ENCODE measurements at regions not wholly inside any gene's neighbourhood (a gene's known extent, or its start where the extent isn't known, plus 50 kb on each side); places are given as distances from the start of the nearest gene placed in this dataset.

DNA sequence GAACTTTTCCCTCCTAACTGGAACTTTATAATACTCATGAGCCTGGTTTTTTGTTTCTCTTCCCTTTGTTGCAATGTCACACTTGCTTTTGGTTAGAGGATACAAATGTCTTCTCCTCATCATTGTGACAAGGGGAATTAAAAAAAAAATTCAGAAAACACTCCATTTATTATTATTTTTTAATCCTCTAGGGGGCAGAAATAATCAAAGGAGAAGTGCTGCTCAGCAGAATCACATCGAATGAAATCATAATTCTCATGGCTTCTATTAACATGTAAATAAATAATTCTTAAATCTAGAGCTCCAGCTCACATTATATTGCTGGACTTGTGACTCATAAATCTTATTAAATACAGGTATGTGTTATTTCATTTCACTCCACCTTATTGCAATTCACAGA, 273.8 kb downstream of the TRIB2 start:
- H3K4me3 Mint-ChIP-seq (ENCODE audit: unreplicated experiment) = no peak overlapping the region
- TF ChIP-seq, protein P1, sequence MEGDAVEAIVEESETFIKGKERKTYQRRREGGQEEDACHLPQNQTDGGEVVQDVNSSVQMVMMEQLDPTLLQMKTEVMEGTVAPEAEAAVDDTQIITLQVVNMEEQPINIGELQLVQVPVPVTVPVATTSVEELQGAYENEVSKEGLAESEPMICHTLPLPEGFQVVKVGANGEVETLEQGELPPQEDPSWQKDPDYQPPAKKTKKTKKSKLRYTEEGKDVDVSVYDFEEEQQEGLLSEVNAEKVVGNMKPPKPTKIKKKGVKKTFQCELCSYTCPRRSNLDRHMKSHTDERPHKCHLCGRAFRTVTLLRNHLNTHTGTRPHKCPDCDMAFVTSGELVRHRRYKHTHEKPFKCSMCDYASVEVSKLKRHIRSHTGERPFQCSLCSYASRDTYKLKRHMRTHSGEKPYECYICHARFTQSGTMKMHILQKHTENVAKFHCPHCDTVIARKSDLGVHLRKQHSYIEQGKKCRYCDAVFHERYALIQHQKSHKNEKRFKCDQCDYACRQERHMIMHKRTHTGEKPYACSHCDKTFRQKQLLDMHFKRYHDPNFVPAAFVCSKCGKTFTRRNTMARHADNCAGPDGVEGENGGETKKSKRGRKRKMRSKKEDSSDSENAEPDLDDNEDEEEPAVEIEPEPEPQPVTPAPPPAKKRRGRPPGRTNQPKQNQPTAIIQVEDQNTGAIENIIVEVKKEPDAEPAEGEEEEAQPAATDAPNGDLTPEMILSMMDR (IDR thresholded peaks at IDR 0.05; ENCODE audit: unreplicated experiment) = peak; percentile 24

DNA sequence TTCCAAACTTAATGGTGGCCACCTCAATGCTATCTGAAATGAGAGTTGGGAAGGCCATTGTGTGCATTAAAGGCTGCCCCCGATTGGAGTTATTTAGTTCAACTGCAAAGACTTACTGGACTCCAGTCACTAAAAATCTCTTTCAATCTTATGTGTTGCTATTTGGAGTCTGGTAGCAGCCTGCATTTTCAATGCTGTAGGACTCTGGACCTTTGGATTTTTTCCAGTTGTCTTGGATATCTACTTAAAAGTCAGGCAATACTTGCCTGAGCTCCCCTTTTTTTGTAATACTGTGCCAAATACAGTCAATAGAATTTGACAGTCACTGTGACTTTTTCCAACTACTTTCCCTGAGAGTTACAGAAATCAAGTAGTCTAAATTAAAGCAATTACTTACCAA, 281.9 kb downstream of the TRIB2 start:
- TF ChIP-seq, protein P1 (IDR thresholded peaks at IDR 0.05; ENCODE audit: unreplicated experiment) = no peak
- H3K27ac Mint-ChIP-seq (ENCODE audit: unreplicated experiment) = no peak overlapping the region

More for the DNA sequence above, 273.8 kb downstream of the TRIB2 start:
- Mint-ChIP-seq H3K9me3 (ENCODE audit: unreplicated experiment) (no peaks in the 10 kb centered on the region), H3K27ac (ENCODE audit: unreplicated experiment) (no peak overlapping the region), H3K4me1 (ENCODE audit: unreplicated experiment) (peaks cover 5% of the 10 kb centered on the region), H3K36me3 (ENCODE audit: low read depth, unreplicated experiment) (no peaks in the 10 kb centered on the region), H3K27me3 (ENCODE audit: unreplicated experiment) (peaks cover 1% of the 10 kb centered on the region)
- no peak for DNase-seq (ENCODE audit: low spot score)

DNA sequence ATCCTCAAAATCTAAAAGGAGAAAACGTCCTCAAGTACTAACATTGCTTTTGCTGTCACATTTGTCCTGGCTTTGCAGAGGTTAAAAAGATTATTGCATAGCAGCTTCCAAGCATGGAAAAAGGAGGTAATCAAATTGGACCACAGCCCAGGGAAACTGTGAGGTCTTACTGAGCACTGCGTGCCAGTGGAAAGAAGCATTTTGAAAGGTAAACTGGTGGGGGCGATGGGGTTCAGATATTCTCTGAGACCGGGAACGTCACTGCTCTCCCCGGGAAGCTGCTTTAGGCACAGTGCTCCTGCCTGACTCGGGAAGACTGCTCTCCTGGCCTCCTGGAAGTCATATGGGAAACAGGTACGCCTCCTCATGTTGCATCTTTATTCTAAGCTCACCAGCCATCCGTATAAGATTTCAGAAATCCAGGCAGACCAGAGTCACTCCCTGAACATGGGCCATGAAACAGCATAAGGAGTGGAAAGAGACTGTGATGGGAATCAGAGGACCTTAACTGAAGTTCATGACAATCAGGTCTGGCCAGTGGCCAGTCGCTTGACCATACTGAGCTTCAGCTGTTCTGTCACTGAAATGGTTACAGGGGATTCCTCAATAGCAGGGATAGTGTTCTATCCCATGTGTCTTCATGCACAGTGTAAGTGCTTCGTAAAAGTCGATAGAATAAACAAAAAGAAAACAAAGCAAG, 284.1 kb downstream of the TRIB2 start:
- Mint-ChIP-seq H3K27ac (ENCODE audit: unreplicated experiment) (no peak overlapping the region), H3K4me3 (ENCODE audit: unreplicated experiment) (no peak overlapping the region), H3K27me3 (ENCODE audit: unreplicated experiment) (no peaks in the 10 kb centered on the region), H3K36me3 (ENCODE audit: low read depth, unreplicated experiment) (no peaks in the 10 kb centered on the region), H3K9me3 (ENCODE audit: unreplicated experiment) (no peaks in the 10 kb centered on the region), H3K4me1 (ENCODE audit: unreplicated experiment) (peaks cover 19% of the 10 kb centered on the region)
- DNase-seq (ENCODE audit: low spot score) = no peak
- TF ChIP-seq, protein P1 (IDR thresholded peaks at IDR 0.05; ENCODE audit: unreplicated experiment) = no peak

More for the DNA sequence above, 281.9 kb downstream of the TRIB2 start:
- DNase-seq (ENCODE audit: low spot score) = no peak
- no peak overlapping the region for H3K4me3 Mint-ChIP-seq (ENCODE audit: unreplicated experiment)
- no peaks in the 10 kb centered on the region for H3K36me3 Mint-ChIP-seq (ENCODE audit: low read depth, unreplicated experiment)
- H3K9me3 Mint-ChIP-seq (ENCODE audit: unreplicated experiment) = no peaks in the 10 kb centered on the region
- peaks cover 11% of the 10 kb centered on the region for H3K4me1 Mint-ChIP-seq (ENCODE audit: unreplicated experiment)
- no peaks in the 10 kb centered on the region for H3K27me3 Mint-ChIP-seq (ENCODE audit: unreplicated experiment)

DNA sequence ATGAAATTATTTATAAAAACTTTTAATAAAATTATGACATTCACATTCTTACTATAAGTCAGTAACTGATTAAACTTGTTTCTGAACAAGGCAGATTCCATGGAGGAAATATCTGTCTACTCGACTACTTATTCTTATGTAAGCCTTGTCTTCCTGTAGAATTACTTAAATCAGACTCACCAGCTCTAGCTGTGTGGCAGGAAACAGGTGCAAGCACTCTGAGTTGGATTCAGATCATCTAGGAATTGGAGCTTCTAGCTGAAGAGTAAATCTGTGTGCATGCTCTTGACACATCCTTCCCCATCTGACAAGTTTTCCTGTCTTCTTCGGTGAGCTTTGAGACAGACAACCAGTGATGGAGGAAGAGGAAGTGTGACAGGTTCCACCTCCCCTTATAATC, 284.7 kb downstream of the TRIB2 start:
- no peak overlapping the region for H3K27ac Mint-ChIP-seq (ENCODE audit: unreplicated experiment)
- H3K36me3 Mint-ChIP-seq (ENCODE audit: low read depth, unreplicated experiment) = no peaks in the 10 kb centered on the region
- H3K27me3 Mint-ChIP-seq (ENCODE audit: unreplicated experiment) = no peaks in the 10 kb centered on the region
- no peaks in the 10 kb centered on the region for H3K9me3 Mint-ChIP-seq (ENCODE audit: unreplicated experiment)
- H3K4me3 Mint-ChIP-seq (ENCODE audit: unreplicated experiment) = no peak overlapping the region
- DNase-seq (ENCODE audit: low spot score) = no peak
- TF ChIP-seq, protein P1 (IDR thresholded peaks at IDR 0.05; ENCODE audit: unreplicated experiment) = no peak
- H3K4me1 Mint-ChIP-seq (ENCODE audit: unreplicated experiment) = peaks cover 23% of the 10 kb centered on the region

DNA sequence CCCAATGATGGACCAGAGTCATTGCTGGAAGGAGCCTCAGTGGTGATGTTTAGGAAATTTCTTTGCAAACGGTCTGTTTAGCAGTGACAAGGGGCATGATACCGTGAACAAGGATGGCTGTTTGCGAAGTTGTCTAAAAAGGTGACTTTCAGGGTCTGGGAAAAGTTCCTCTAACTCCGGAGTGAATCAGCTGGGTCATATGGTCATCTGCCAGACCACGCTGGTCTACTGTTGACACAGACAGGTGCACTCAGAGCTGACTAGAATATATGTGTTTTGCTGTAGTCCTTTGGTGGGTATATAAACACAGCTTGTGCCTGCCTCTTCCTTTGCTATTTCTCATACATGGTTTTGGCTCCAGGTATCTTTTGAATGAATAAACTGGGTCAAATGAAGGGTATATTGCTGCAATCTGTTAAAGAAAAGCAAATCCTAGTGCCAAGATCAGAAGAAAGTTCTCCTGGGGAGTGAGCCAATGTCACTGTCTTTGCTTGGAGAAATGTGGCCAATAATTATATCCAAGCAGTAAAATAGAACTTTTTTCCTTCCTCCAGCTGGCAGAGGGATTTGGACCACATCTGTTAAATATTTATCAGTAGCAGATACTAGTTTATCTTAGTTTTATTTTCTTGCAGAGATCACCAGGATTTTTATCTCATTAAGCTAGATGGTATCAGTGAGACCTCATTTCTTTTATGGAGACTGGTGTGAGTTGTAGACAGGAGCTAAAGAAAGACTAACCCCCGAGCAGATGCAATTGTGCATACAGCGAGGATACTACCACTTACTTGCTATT, 286.0 kb downstream of the TRIB2 start:
- peaks cover 25% of the 10 kb centered on the region for H3K4me1 Mint-ChIP-seq (ENCODE audit: unreplicated experiment)
- H3K36me3 Mint-ChIP-seq (ENCODE audit: low read depth, unreplicated experiment) = no peaks in the 10 kb centered on the region
- DNase-seq (ENCODE audit: low spot score) = no peak
- H3K9me3 Mint-ChIP-seq (ENCODE audit: unreplicated experiment) = no peaks in the 10 kb centered on the region
- H3K4me3 Mint-ChIP-seq (ENCODE audit: unreplicated experiment) = no peak overlapping the region
- no peak overlapping the region for H3K27ac Mint-ChIP-seq (ENCODE audit: unreplicated experiment)
- TF ChIP-seq, protein P1 (IDR thresholded peaks at IDR 0.05; ENCODE audit: unreplicated experiment) = no peak
- no peaks in the 10 kb centered on the region for H3K27me3 Mint-ChIP-seq (ENCODE audit: unreplicated experiment)
